Osteocyte (in vitro differentiated cells): ENCODE measurements at regions not wholly inside any gene's neighbourhood (a gene's known extent, or its start where the extent isn't known, plus 50 kb on each side); places are given as distances from the start of the nearest gene placed in this dataset.

Experiments
- DNase-seq: peaks from one replicate; pipeline ENCODE4 v3.0.0; 2021; ENCODE audit warnings: mixed read lengths; ENCODE audit not compliant: unreplicated experiment; ENCODE audit errors: extremely low spot score
- H3K27ac Mint-ChIP-seq: one replicate; pipeline ENCODE4 v1.8.0; 2021; ENCODE audit warnings: mild to moderate bottlenecking, mixed read lengths; ENCODE audit not compliant: unreplicated experiment
- H3K27me3 Mint-ChIP-seq: one replicate; pipeline ENCODE4 v1.8.0; 2021; ENCODE audit warnings: mixed read lengths; ENCODE audit not compliant: unreplicated experiment
- H3K36me3 Mint-ChIP-seq: one replicate; pipeline ENCODE4 v1.8.0; 2021; ENCODE audit warnings: mixed read lengths; ENCODE audit not compliant: unreplicated experiment
- H3K4me1 Mint-ChIP-seq: one replicate; pipeline ENCODE4 v1.8.0; 2021; ENCODE audit warnings: mixed read lengths; ENCODE audit not compliant: unreplicated experiment
- H3K4me3 Mint-ChIP-seq: one replicate; pipeline ENCODE4 v1.8.0; 2021; ENCODE audit warnings: mild to moderate bottlenecking, moderate library complexity, mixed read lengths; ENCODE audit not compliant: unreplicated experiment
- H3K9me3 Mint-ChIP-seq: one replicate; pipeline ENCODE4 v1.8.0; 2021; ENCODE audit warnings: mixed read lengths; ENCODE audit not compliant: unreplicated experiment
- TF ChIP-seq, protein P1 (sequence below): fragments of 200-600 bp; sonication (generic); IDR thresholded peaks from 2 replicates; pipeline ENCODE4 v1.5.0; 2021; ENCODE audit warnings: antibody characterized with exemption, mild to moderate bottlenecking, moderate library complexity

DNA sequence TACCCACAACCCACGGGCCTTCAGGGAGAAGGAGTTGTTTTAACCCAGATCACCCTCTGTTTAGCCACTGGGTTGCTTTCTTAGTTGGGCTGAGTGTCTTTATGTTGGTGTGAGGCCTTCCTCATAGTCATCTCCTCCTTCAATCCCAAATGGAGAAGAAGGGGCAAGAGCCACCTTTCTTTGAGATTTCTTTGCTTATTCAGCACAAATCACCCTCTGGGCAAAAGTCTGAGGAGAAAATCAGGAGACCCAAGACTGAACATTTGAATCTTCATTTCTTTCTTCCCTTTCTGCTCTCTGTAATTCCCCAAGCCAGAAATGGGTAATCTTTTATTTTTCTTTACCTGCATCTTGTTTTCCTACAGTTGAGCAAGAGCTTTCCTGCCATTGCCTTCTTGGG is 329.0 kb downstream of the TLE4 start:
- DNase-seq: no peak
- Mint-ChIP-seq H3K36me3 (no peaks in the 10 kb centered on the region), H3K4me1 (peaks cover 39% of the 10 kb centered on the region), H3K9me3 (no peaks in the 10 kb centered on the region), H3K27ac (no peak overlapping the region), H3K4me3 (no peak overlapping the region), H3K27me3 (peaks cover 14% of the 10 kb centered on the region)
- TF ChIP-seq, protein P1, sequence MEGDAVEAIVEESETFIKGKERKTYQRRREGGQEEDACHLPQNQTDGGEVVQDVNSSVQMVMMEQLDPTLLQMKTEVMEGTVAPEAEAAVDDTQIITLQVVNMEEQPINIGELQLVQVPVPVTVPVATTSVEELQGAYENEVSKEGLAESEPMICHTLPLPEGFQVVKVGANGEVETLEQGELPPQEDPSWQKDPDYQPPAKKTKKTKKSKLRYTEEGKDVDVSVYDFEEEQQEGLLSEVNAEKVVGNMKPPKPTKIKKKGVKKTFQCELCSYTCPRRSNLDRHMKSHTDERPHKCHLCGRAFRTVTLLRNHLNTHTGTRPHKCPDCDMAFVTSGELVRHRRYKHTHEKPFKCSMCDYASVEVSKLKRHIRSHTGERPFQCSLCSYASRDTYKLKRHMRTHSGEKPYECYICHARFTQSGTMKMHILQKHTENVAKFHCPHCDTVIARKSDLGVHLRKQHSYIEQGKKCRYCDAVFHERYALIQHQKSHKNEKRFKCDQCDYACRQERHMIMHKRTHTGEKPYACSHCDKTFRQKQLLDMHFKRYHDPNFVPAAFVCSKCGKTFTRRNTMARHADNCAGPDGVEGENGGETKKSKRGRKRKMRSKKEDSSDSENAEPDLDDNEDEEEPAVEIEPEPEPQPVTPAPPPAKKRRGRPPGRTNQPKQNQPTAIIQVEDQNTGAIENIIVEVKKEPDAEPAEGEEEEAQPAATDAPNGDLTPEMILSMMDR: no peak

- Mint-ChIP-seq H3K27ac (peak overlapping the region; percentile 52), H3K4me1 (peaks cover 30% of the 10 kb centered on the region), H3K9me3 (no peaks in the 10 kb centered on the region), H3K36me3 (peaks cover 4% of the 10 kb centered on the region), H3K4me3 (no peak overlapping the region), H3K27me3 (peaks cover 30% of the 10 kb centered on the region)
- DNase-seq: no peak
- TF ChIP-seq, protein P1: no peak
Measured at GRCh38 chr9:79896390-79896980, 324.7 kb downstream of the TLE4 start.

DNA sequence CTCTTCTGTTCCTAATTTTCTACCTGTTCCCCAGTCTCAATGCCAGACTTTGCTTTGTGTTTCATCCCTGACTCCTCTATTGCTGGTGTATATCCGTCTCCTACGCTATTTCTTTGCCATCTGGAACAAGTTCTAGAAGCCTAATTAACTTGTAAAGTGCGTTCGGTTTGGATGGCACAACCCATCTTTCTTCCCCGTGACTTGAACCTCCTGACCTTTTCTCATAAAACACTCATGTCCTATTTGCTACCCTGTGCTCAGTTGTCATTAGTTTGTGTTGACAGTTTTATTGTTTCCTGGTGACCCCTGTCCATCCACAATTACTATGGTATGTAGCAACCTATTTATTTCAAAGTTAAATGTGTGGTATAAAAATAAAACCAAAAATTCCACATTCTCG is 323.5 kb downstream of the TLE4 start:
- no peak overlapping the region for H3K27ac Mint-ChIP-seq
- peaks cover 30% of the 10 kb centered on the region for H3K4me1 Mint-ChIP-seq
- no peaks in the 10 kb centered on the region for H3K9me3 Mint-ChIP-seq
- no peak for DNase-seq
- H3K36me3 Mint-ChIP-seq: peaks cover 6% of the 10 kb centered on the region
- no peak overlapping the region for H3K4me3 Mint-ChIP-seq
- TF ChIP-seq, protein P1: no peak
- H3K27me3 Mint-ChIP-seq: peaks cover 33% of the 10 kb centered on the region

GRCh38 chr9:79889369-79889768 is 317.6 kb downstream of the TLE4 start:
- no peak overlapping the region for H3K4me3 Mint-ChIP-seq
- no peak for DNase-seq
- H3K36me3 Mint-ChIP-seq: peaks cover 6% of the 10 kb centered on the region
- no peak overlapping the region for H3K27ac Mint-ChIP-seq
- H3K9me3 Mint-ChIP-seq: no peaks in the 10 kb centered on the region
- H3K4me1 Mint-ChIP-seq: peaks cover 5% of the 10 kb centered on the region
- TF ChIP-seq, protein P1: no peak
- peaks cover 45% of the 10 kb centered on the region for H3K27me3 Mint-ChIP-seq

GRCh38 chr9:79885093-79885857 is 313.5 kb downstream of the TLE4 start:
- H3K4me3 Mint-ChIP-seq: no peak overlapping the region
- H3K27me3 Mint-ChIP-seq: peaks cover 38% of the 10 kb centered on the region
- no peaks in the 10 kb centered on the region for H3K4me1 Mint-ChIP-seq
- no peak for DNase-seq
- H3K27ac Mint-ChIP-seq: no peak overlapping the region
- no peaks in the 10 kb centered on the region for H3K9me3 Mint-ChIP-seq
- H3K36me3 Mint-ChIP-seq: peaks cover under 1% of the 10 kb centered on the region
- TF ChIP-seq, protein P1: no peak
